KMS-11 (cell line): ENCODE measurements at regions not wholly inside any gene's neighbourhood (a gene's known extent, or its start where the extent isn't known, plus 50 kb on each side); places are given as distances from the start of the nearest gene placed in this dataset.

Experiments used
- H2AFZ ChIP-seq: fragments of 200-600 bp; sonication (generic); 2 replicates; pipeline ENCODE4 v1.6.1; 2016; ENCODE audit warnings: antibody characterized with exemption, mixed run types, low read depth
- H3K27ac ChIP-seq: fragments of 200-600 bp; sonication (generic); 2 replicates; pipeline ENCODE4 v1.6.1; 2016; ENCODE audit warnings: mild to moderate bottlenecking, mixed run types
- H3K27me3 ChIP-seq: fragments of 200-600 bp; sonication (generic); 2 replicates; pipeline ENCODE4 v1.6.1; 2017; ENCODE audit warnings: mild to moderate bottlenecking, low read depth, mixed run types, moderate library complexity; ENCODE audit not compliant: insufficient read depth
- H3K36me3 ChIP-seq: fragments of 200-600 bp; sonication (generic); 2 replicates; pipeline ENCODE4 v1.6.1; 2017; ENCODE audit warnings: mild to moderate bottlenecking, mixed run types; ENCODE audit not compliant: insufficient read depth
- H3K4me1 ChIP-seq: fragments of 200-600 bp; sonication (generic); 2 replicates; pipeline ENCODE4 v1.6.1; 2016; ENCODE audit warnings: mild to moderate bottlenecking, low read depth, mixed run types; ENCODE audit not compliant: poor library complexity, severe bottlenecking
- H3K4me2 ChIP-seq: fragments of 200-600 bp; sonication (generic); 2 replicates; pipeline ENCODE4 v1.7.0; 2016; ENCODE audit warnings: mild to moderate bottlenecking, mixed run types
- H3K4me3 ChIP-seq: fragments of 200-600 bp; sonication (generic); IDR thresholded peaks from 2 replicates; pipeline ENCODE4 v1.6.1; 2017; ENCODE audit warnings: low read depth, low read length, mixed read lengths; ENCODE audit not compliant: insufficient read depth
- H3K79me2 ChIP-seq: fragments of 200-600 bp; sonication (generic); 2 replicates; pipeline ENCODE4 v1.6.1; 2016; ENCODE audit warnings: low read depth, mixed run types; ENCODE audit not compliant: insufficient read depth
- H3K9ac ChIP-seq: fragments of 200-600 bp; sonication (generic); 2 replicates; pipeline ENCODE4 v1.6.1; 2016; ENCODE audit warnings: mild to moderate bottlenecking, mixed run types
- H4K20me1 ChIP-seq: fragments of 200-600 bp; sonication (generic); 2 replicates; pipeline ENCODE4 v1.6.1; 2016; ENCODE audit warnings: mild to moderate bottlenecking, mixed run types; ENCODE audit not compliant: insufficient read depth
- CTCF ChIP-seq: fragments of 200-600 bp; sonication (generic); conservative IDR thresholded peaks from 2 replicates; pipeline ENCODE4 v1.6.1; 2017; ENCODE audit warnings: low read depth, mild to moderate bottlenecking, antibody characterized with exemption, low read length, moderate library complexity, mixed read lengths

GRCh38 chr3:148084931-148085330, 612.8 kb upstream of the AGTR1 start:
- H3K36me3 ChIP-seq, result no peaks in the 10 kb centered on the region
- peaks cover 16% of the 10 kb centered on the region for H3K4me1 ChIP-seq
- no peaks in the 10 kb centered on the region for H4K20me1 ChIP-seq
- no peaks in the 10 kb centered on the region for H3K79me2 ChIP-seq
- TF ChIP-seq CTCF, result no peak
- no peak overlapping the region for H3K9ac ChIP-seq
- H3K4me2 ChIP-seq, result 0 out of 2 replicates have a peak overlapping the region, but pooled peaks have one; percentile 24
- no peak overlapping the region for H2AFZ ChIP-seq
- H3K4me3 ChIP-seq, result no peak overlapping the region
- no peak overlapping the region for H3K27ac ChIP-seq
- H3K27me3 ChIP-seq, result no peaks in the 10 kb centered on the region

GRCh38 chr3:148087601-148088371, 609.9 kb upstream of the AGTR1 start:
- Histone ChIP-seq H3K79me2 (no peaks in the 10 kb centered on the region), H3K4me1 (peaks cover 19% of the 10 kb centered on the region), H4K20me1 (no peaks in the 10 kb centered on the region), H3K36me3 (no peaks in the 10 kb centered on the region), H3K4me3 (no peak overlapping the region), H2AFZ (no peak overlapping the region), H3K4me2 (no peak overlapping the region), H3K27ac (no peak overlapping the region), H3K27me3 (no peaks in the 10 kb centered on the region), H3K9ac (no peak overlapping the region)
- no peak for TF ChIP-seq CTCF

GRCh38 chr3:148089171-148089570, 608.5 kb upstream of the AGTR1 start:
- H3K4me2 ChIP-seq, result no peak overlapping the region
- H3K4me3 ChIP-seq, result no peak overlapping the region
- no peaks in the 10 kb centered on the region for H4K20me1 ChIP-seq
- no peaks in the 10 kb centered on the region for H3K79me2 ChIP-seq
- H3K9ac ChIP-seq, result no peak overlapping the region
- H3K27ac ChIP-seq, result no peak overlapping the region
- TF ChIP-seq CTCF, result no peak
- no peak overlapping the region for H2AFZ ChIP-seq
- H3K4me1 ChIP-seq, result peaks cover 19% of the 10 kb centered on the region
- no peaks in the 10 kb centered on the region for H3K36me3 ChIP-seq
- H3K27me3 ChIP-seq, result no peaks in the 10 kb centered on the region

- no peak overlapping the region for H3K27ac ChIP-seq
- no peaks in the 10 kb centered on the region for H4K20me1 ChIP-seq
- H3K27me3 ChIP-seq, result no peaks in the 10 kb centered on the region
- H3K4me2 ChIP-seq, result no peak overlapping the region
- no peak for TF ChIP-seq CTCF
- H2AFZ ChIP-seq, result no peak overlapping the region
- no peak overlapping the region for H3K4me3 ChIP-seq
- H3K36me3 ChIP-seq, result no peaks in the 10 kb centered on the region
- peaks cover 19% of the 10 kb centered on the region for H3K4me1 ChIP-seq
- no peak overlapping the region for H3K9ac ChIP-seq
- no peaks in the 10 kb centered on the region for H3K79me2 ChIP-seq
These were observed 607.5 kb upstream of the AGTR1 start for GRCh38 chr3:148090156-148090555.
